Tibial nerve (tissue), 4 donors: ENCODE measurements at regions not wholly inside any gene's neighbourhood (a gene's known extent, or its start where the extent isn't known, plus 50 kb on each side); places are given as distances from the start of the nearest gene placed in this dataset.

Experiments used
- DNase-seq, 2 donors: peaks; one replicate each; pipeline ENCODE4 v3.0.0-alpha.2; 2019; ENCODE audit warnings: low spot score in 2 of 2
- H3K27ac ChIP-seq, 4 donors: fragments of 200-600 bp; sonication (generic) in 3 of 4; one replicate each; pipeline ENCODE4 v1.5.1; 2017 to 2019; ENCODE audit warnings: mild to moderate bottlenecking in 1 of 4
- H3K27me3 ChIP-seq, 2 donors: fragments of 200-600 bp; sonication (generic) in 1 of 2; one replicate each; pipeline versions ENCODE4 v1.5.1 to v1.6.0; 2017 to 2019
- H3K36me3 ChIP-seq, 3 donors: fragments of 200-600 bp; sonication (generic); one replicate each; pipeline ENCODE4 v1.5.1; 2018 to 2019
- H3K4me1 ChIP-seq, 4 donors: fragments of 200-600 bp; sonication (generic) in 3 of 4; one replicate each; pipeline ENCODE4 v1.5.1; 2017 to 2019
- H3K4me3 ChIP-seq, 4 donors: fragments of 200-600 bp; sonication (generic) in 3 of 4; one replicate each; pipeline ENCODE4 v1.5.1; 2017 to 2019; ENCODE audit warnings: mild to moderate bottlenecking in 1 of 4, moderate library complexity in 1 of 4
- H3K9me3 ChIP-seq, 4 donors: fragments of 200-600 bp; sonication (generic) in 3 of 4; one replicate each; pipeline ENCODE4 v1.5.1; 2017 to 2019
- CTCF ChIP-seq, 5 experiments: fragments of 200-600 bp in 3 of 5; fragments of 450-650 bp in 2 of 5; sonication (generic) in 3 of 5; IDR thresholded peaks; one replicate each; pipeline ENCODE4 v1.5.1; 2016 to 2019; ENCODE audit warnings: antibody characterized with exemption in 5 of 5, mild to moderate bottlenecking in 3 of 5, moderate library complexity in 2 of 5
- EP300 ChIP-seq, 2 donors: sonication (generic); formaldehyde crosslinking; IDR thresholded peaks; one replicate each; pipeline ENCODE4 v1.6.1; 2017; ENCODE audit warnings: antibody characterized with exemption in 2 of 2, mild to moderate bottlenecking in 1 of 2
- POLR2A ChIP-seq, 2 donors: fragments of 450-650 bp; IDR thresholded peaks; one replicate each; pipeline ENCODE4 v1.6.1; 2017; ENCODE audit warnings: antibody characterized with exemption in 2 of 2, mild to moderate bottlenecking in 2 of 2, moderate library complexity in 2 of 2
- WGBS, 2 donors: methylation state at CpG; one replicate each; pipeline ENCODE4 v1.1.5; 2018; 5-methylcytosine and 5-hydroxymethylcytosine counted together

GRCh38 chr15:53307952-53308624, 451.4 kb downstream of the WDR72 start:
- DNase-seq: no peak
- 82 to 88% methylated on average over 5 of the region's 5 CpGs for WGBS, 2 donors
- Histone ChIP-seq H3K36me3 (no peaks in the 10 kb centered on the region), H3K4me1 (no peaks in the 10 kb centered on the region), H3K27me3 (no peaks in the 10 kb centered on the region), H3K4me3 (no peak overlapping the region), H3K27ac (no peak overlapping the region), H3K9me3 (no peaks in the 10 kb centered on the region)
- no peak for TF ChIP-seq POLR2A (IDR thresholded peaks at IDR 0.05)
- no peak for TF ChIP-seq CTCF (IDR thresholded peaks at IDR 0.05)
- no peak for TF ChIP-seq EP300 (IDR thresholded peaks at IDR 0.05)

GRCh38 chr15:53305554-53305953, 453.9 kb downstream of the WDR72 start:
- no peak for TF ChIP-seq CTCF (IDR thresholded peaks at IDR 0.05)
- no peaks in the 10 kb centered on the region for H3K4me1 ChIP-seq
- H3K27ac ChIP-seq: no peak overlapping the region
- H3K27me3 ChIP-seq: no peaks in the 10 kb centered on the region
- H3K4me3 ChIP-seq: no peak overlapping the region
- WGBS, 2 donors: 71 to 72% methylated on average over 2 of the region's 2 CpGs
- H3K9me3 ChIP-seq: no peaks in the 10 kb centered on the region
- H3K36me3 ChIP-seq: no peaks in the 10 kb centered on the region
- DNase-seq: no peak

- Histone ChIP-seq H3K27ac (no peak overlapping the region), H3K9me3 (no peaks in the 10 kb centered on the region), H3K4me1 (no peaks in the 10 kb centered on the region), H3K4me3 (no peak overlapping the region), H3K36me3 (no peaks in the 10 kb centered on the region), H3K27me3 (no peaks in the 10 kb centered on the region)
- TF ChIP-seq POLR2A (IDR thresholded peaks at IDR 0.05) (no peak), EP300 (IDR thresholded peaks at IDR 0.05) (no peak), CTCF (IDR thresholded peaks at IDR 0.05) (no peak)
- WGBS, 2 donors: 96 to 100% methylated on average over 1 of the region's 1 CpG
- no peak for DNase-seq
These were observed 454.4 kb downstream of the WDR72 start for GRCh38 chr15:53305101-53305500.

- no peak overlapping the region for H3K27ac ChIP-seq
- WGBS, 2 donors: 65 to 69% methylated on average over 4 of the region's 4 CpGs
- H3K36me3 ChIP-seq: no peaks in the 10 kb centered on the region
- H3K27me3 ChIP-seq: no peaks in the 10 kb centered on the region
- no peak for DNase-seq
- H3K9me3 ChIP-seq: no peaks in the 10 kb centered on the region
- TF ChIP-seq CTCF (IDR thresholded peaks at IDR 0.05) (no peak), EP300 (IDR thresholded peaks at IDR 0.05) (no peak)
- no peaks in the 10 kb centered on the region for H3K4me1 ChIP-seq
- no peak overlapping the region for H3K4me3 ChIP-seq
These were observed 461.6 kb downstream of the WDR72 start for GRCh38 chr15:53297828-53298227.

- 51 to 53% methylated on average over 4 of the region's 4 CpGs for WGBS, 2 donors
- Histone ChIP-seq H3K27me3 (no peaks in the 10 kb centered on the region), H3K4me1 (no peaks in the 10 kb centered on the region), H3K36me3 (no peaks in the 10 kb centered on the region), H3K4me3 (no peak overlapping the region), H3K9me3 (no peaks in the 10 kb centered on the region), H3K27ac (no peak overlapping the region)
- no peak for DNase-seq
- TF ChIP-seq POLR2A (IDR thresholded peaks at IDR 0.05) (no peak), EP300 (IDR thresholded peaks at IDR 0.05) (no peak), CTCF (IDR thresholded peaks at IDR 0.05) (no peak)
These were observed 462.9 kb downstream of the WDR72 start for GRCh38 chr15:53296603-53297002.
